K562 (cell line): ENCODE measurements at regions not wholly inside any gene's neighbourhood (a gene's known extent, or its start where the extent isn't known, plus 50 kb on each side); places are given as distances from the start of the nearest gene placed in this dataset.
A peak's percentile ranks its signal among the peaks of the same experiment; 100 is the strongest.

Source experiments
- CAMTA2 ChIP-seq: fragments of 250-450 bp; sonication (Bioruptor Pico); conservative IDR thresholded peaks from 2 replicates; pipeline ENCODE4 v1.5.1; 2022
- CHD1 ChIP-seq: fragments of 200-600 bp; sonication (generic); IDR thresholded peaks from one replicate; pipeline ENCODE4 v1.6.1; 2012; ENCODE audit warnings: mild to moderate bottlenecking, moderate library complexity, low read length, inconsistent platforms
- CLOCK ChIP-seq: fragments of 250-450 bp; sonication (Bioruptor Pico); IDR thresholded peaks from 2 replicates; pipeline ENCODE4 v1.4.0; 2020; ENCODE audit warnings: mild to moderate bottlenecking, moderate library complexity, borderline replicate concordance
- ETV1 ChIP-seq: fragments of 450-650 bp; conservative IDR thresholded peaks from 2 replicates; pipeline ENCODE4 v1.6.1; 2016; ENCODE audit warnings: missing genetic modification characterization, control low read depth, low read depth, missing compliant biosample characterization
- FOXK1 ChIP-seq: sonication (generic); formaldehyde crosslinking; IDR thresholded peaks from 2 replicates; pipeline ENCODE4 v1.8.0; 2022; ENCODE audit warnings: missing genetic modification reagents, mild to moderate bottlenecking, borderline replicate concordance
- HDAC6 ChIP-seq: IDR thresholded peaks from 2 replicates; pipeline ENCODE4 v1.6.1; 2012; ENCODE audit warnings: low read depth, mild to moderate bottlenecking, control low read depth, inconsistent platforms, low read length, moderate library complexity
- IFI16 ChIP-seq: fragments of 250-450 bp; sonication (Bioruptor Pico); IDR thresholded peaks from 2 replicates; pipeline ENCODE4 v2.1.2; 2022; ENCODE audit warnings: mild to moderate bottlenecking, inconsistent platforms
- KDM4B ChIP-seq, 2 experiments: fragments of 450-650 bp in 1 of 2; sonication (generic) in 1 of 2; IDR thresholded peaks; 2 replicates each; pipeline ENCODE4 v1.6.1; 2016 to 2017; ENCODE audit warnings: borderline replicate concordance in 2 of 2, antibody characterized with exemption in 1 of 2, low read depth in 1 of 2, mild to moderate bottlenecking in 1 of 2
- MTA1 ChIP-seq: fragments of 450-650 bp; IDR thresholded peaks from 2 replicates; pipeline ENCODE4 v1.6.1; 2017; ENCODE audit warnings: borderline replicate concordance
- PHF21A ChIP-seq: fragments of 450-650 bp; IDR thresholded peaks from 2 replicates; pipeline ENCODE4 v1.6.1; 2017; ENCODE audit warnings: low read depth, borderline replicate concordance
- PHF8 ChIP-seq: fragments of 200-600 bp; sonication (generic); IDR thresholded peaks from 2 replicates; pipeline ENCODE4 v1.6.1; 2012; ENCODE audit warnings: mixed run types, mild to moderate bottlenecking, inconsistent platforms, low read length, moderate library complexity, borderline replicate concordance
- PHTF2 ChIP-seq: fragments of 250-450 bp; sonication (Bioruptor Pico); IDR thresholded peaks from 2 replicates; pipeline ENCODE4 v1.5.0; 2021; ENCODE audit warnings: mild to moderate bottlenecking
- RBFOX2 ChIP-seq: fragments of 200-400 bp; formaldehyde crosslinking; IDR thresholded peaks from 2 replicates; pipeline ENCODE4 v1.6.1; 2017; ENCODE audit warnings: low read depth, mild to moderate bottlenecking, low read length, moderate library complexity
- RFX7 ChIP-seq: fragments of 250-450 bp; sonication (Bioruptor Pico); IDR thresholded peaks from 2 replicates; pipeline ENCODE4 v1.5.1; 2021; ENCODE audit warnings: mild to moderate bottlenecking
- RHOXF2B ChIP-seq: fragments of 250-450 bp; sonication (Bioruptor Pico); conservative IDR thresholded peaks from 2 replicates; pipeline ENCODE4 v1.5.1; 2021
- SNRNP70 ChIP-seq: fragments of 200-400 bp; formaldehyde crosslinking; optimal IDR thresholded peaks from 2 replicates; pipeline ENCODE3; 2017; ENCODE audit warnings: low read depth, low read length
- SP1 ChIP-seq: sonication (generic); formaldehyde crosslinking; IDR thresholded peaks from 2 replicates; pipeline ENCODE4 v1.8.1; 2022; ENCODE audit warnings: mild to moderate bottlenecking, missing genetic modification reagents
- ZC3H11A ChIP-seq: IDR thresholded peaks from 2 replicates; pipeline ENCODE4 v1.6.1; 2012; ENCODE audit warnings: low read depth, low read length, improper control_type of control experiment
- ZNF197 ChIP-seq: fragments of 200-800 bp; sonication (Bioruptor generic); IDR thresholded peaks from 2 replicates; pipeline ENCODE4 v1.6.1; 2016; ENCODE audit warnings: low read depth, missing genetic modification characterization, missing compliant biosample characterization
- TF ChIP-seq, protein P1 (sequence below): fragments of 250-450 bp; sonication (Bioruptor Pico); IDR thresholded peaks from 2 replicates; pipeline ENCODE4 v1.5.0; 2021; ENCODE audit warnings: mild to moderate bottlenecking, borderline replicate concordance
- TF ChIP-seq, protein P2 (sequence below): sonication (generic); formaldehyde crosslinking; IDR thresholded peaks from 2 replicates; pipeline ENCODE4 v1.8.1; 2022; ENCODE audit warnings: missing genetic modification reagents
- TF ChIP-seq, protein P3 (sequence below), 2 experiments: fragments of 200-800 bp in 1 of 2; sonication (Bioruptor generic) in 1 of 2; sonication (generic) in 1 of 2; formaldehyde crosslinking in 1 of 2; IDR thresholded peaks in 1 of 2; conservative IDR thresholded peaks in 1 of 2; 2 replicates each; pipeline versions ENCODE4 v1.5.0 to v1.6.1; 2016 to 2020; ENCODE audit warnings: missing compliant biosample characterization in 1 of 2, missing genetic modification characterization in 1 of 2, missing genetic modification reagents in 1 of 2

DNA sequence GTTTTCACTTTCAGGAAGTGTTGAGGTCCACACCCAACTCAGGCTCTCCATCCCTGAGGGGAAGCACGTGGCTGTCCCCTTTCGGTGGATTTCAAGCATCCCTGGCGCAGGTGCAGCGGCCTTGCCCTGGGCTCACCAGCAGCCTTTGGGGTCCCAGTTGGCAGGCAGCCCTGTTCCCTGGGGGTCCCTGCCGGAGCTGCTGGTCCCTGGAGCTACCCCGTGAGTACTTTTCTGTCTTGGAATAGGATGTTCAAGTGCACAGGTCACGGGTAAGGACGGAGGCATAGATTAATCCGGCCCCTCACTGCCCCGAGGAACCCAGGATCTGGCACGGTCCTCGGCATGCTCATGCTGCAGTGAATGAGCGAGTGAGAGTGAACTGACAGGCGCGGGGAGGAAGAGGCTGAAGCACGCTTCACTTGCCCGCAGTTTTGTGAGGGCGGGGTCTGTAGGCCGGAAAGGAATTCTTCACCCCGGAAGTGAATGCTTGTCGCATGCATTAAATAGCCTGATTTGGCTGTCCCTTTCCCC lies 117.2 kb upstream of the FAT1 start (continued):
- TF ChIP-seq SNRNP70 = no peak
- TF ChIP-seq CHD1 = no peak
- TF ChIP-seq ZNF197 (CRISPR knock-in tag) = no peak
- peak; percentile 71; the same call in 1 of the 2 replicates for TF ChIP-seq RBFOX2
- TF ChIP-seq MTA1 = no peak
- TF ChIP-seq, protein P1, sequence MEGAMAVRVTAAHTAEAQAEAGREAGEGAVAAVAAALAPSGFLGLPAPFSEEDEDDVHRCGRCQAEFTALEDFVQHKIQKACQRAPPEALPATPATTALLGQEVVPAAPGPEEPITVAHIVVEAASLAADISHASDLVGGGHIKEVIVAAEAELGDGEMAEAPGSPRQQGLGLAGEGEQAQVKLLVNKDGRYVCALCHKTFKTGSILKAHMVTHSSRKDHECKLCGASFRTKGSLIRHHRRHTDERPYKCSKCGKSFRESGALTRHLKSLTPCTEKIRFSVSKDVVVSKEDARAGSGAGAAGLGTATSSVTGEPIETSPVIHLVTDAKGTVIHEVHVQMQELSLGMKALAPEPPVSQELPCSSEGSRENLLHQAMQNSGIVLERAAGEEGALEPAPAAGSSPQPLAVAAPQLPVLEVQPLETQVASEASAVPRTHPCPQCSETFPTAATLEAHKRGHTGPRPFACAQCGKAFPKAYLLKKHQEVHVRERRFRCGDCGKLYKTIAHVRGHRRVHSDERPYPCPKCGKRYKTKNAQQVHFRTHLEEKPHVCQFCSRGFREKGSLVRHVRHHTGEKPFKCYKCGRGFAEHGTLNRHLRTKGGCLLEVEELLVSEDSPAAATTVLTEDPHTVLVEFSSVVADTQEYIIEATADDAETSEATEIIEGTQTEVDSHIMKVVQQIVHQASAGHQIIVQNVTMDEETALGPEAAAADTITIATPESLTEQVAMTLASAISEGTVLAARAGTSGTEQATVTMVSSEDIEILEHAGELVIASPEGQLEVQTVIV = no peak
- TF ChIP-seq CAMTA2 (CRISPR knock-in tag) = no peak
- TF ChIP-seq PHF21A = no peak
- TF ChIP-seq PHF8 = peak; percentile 19; the same call in 1 of the 2 replicates
- TF ChIP-seq HDAC6 = no peak
- TF ChIP-seq, protein P2, sequence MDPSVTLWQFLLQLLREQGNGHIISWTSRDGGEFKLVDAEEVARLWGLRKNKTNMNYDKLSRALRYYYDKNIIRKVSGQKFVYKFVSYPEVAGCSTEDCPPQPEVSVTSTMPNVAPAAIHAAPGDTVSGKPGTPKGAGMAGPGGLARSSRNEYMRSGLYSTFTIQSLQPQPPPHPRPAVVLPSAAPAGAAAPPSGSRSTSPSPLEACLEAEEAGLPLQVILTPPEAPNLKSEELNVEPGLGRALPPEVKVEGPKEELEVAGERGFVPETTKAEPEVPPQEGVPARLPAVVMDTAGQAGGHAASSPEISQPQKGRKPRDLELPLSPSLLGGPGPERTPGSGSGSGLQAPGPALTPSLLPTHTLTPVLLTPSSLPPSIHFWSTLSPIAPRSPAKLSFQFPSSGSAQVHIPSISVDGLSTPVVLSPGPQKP = no peak
- TF ChIP-seq FOXK1 (CRISPR knock-in tag) = no peak
- no peak for TF ChIP-seq CLOCK
- TF ChIP-seq RFX7 (CRISPR knock-in tag) = no peak
- TF ChIP-seq SP1 (CRISPR knock-in tag) = no peak
- TF ChIP-seq RHOXF2B (CRISPR knock-in tag) = no peak
- no peak for TF ChIP-seq KDM4B (IDR thresholded peaks at IDR 0.05; ENCODE audit: borderline replicate concordance in 2 of 2, low read depth in 1 of 2)
- TF ChIP-seq IFI16 (CRISPR knock-in tag) = no peak
- TF ChIP-seq ZC3H11A = no peak
- no peak for TF ChIP-seq PHTF2 (CRISPR knock-in tag)
- TF ChIP-seq ETV1 = no peak; the same call in 1 of the 2 replicates
- TF ChIP-seq, protein P3, sequence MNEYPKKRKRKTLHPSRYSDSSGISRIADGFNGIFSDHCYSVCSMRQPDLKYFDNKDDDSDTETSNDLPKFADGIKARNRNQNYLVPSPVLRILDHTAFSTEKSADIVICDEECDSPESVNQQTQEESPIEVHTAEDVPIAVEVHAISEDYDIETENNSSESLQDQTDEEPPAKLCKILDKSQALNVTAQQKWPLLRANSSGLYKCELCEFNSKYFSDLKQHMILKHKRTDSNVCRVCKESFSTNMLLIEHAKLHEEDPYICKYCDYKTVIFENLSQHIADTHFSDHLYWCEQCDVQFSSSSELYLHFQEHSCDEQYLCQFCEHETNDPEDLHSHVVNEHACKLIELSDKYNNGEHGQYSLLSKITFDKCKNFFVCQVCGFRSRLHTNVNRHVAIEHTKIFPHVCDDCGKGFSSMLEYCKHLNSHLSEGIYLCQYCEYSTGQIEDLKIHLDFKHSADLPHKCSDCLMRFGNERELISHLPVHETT (CRISPR knock-in tag; conservative IDR thresholded peaks at IDR 0.05 in 1 of 2, IDR thresholded peaks at IDR 0.05 in 1 of 2) = 0 out of 4 replicates have a peak, but pooled peaks of 1 of the 2 experiments have one; percentile 13
